OCI-LY3 (cell line): ENCODE measurements at regions not wholly inside any gene's neighbourhood (a gene's known extent, or its start where the extent isn't known, plus 50 kb on each side); places are given as distances from the start of the nearest gene placed in this dataset.

Experiments used
- H2AFZ ChIP-seq: fragments of 200-600, 300-600 bp; shearing (Covaris generic); 2 replicates; pipeline ENCODE4 v1.6.0; 2014; ENCODE audit warnings: antibody characterized with exemption, low read depth, low read length
- H3K27ac ChIP-seq: fragments of 200-600, 300-600 bp; sonication (generic); 2 replicates; pipeline ENCODE4 v1.5.1; 2014; ENCODE audit warnings: mild to moderate bottlenecking, low read length, moderate library complexity, mixed read lengths
- H3K27me3 ChIP-seq: fragments of 200-600, 300-600 bp; sonication (generic); 2 replicates; pipeline ENCODE4 v1.6.1; 2014; ENCODE audit warnings: low read depth, low read length, mixed read lengths
- H3K36me3 ChIP-seq: fragments of 200-600, 300-600 bp; sonication (generic); replicated peaks from 2 replicates; pipeline ENCODE3; 2014; ENCODE audit warnings: low read depth, low read length, mixed read lengths
- H3K4me1 ChIP-seq: fragments of 300-600, 200-600 bp; sonication (generic); 2 replicates; pipeline ENCODE4 v1.6.1; 2014; ENCODE audit warnings: low read length, mixed read lengths
- H3K4me2 ChIP-seq: fragments of 200-600, 300-600 bp; sonication (generic); 2 replicates; pipeline ENCODE4 v1.6.1; 2014; ENCODE audit warnings: low read length, mixed read lengths
- H3K4me3 ChIP-seq: fragments of 300-600, 200-600 bp; sonication (generic); 2 replicates; pipeline ENCODE4 v1.5.1; 2014; ENCODE audit warnings: antibody characterized with exemption, mild to moderate bottlenecking, low read length, moderate library complexity
- H3K79me2 ChIP-seq: fragments of 300-600, 200-600 bp; shearing (Covaris generic); 2 replicates; pipeline ENCODE4 v1.6.1; 2014; ENCODE audit warnings: mild to moderate bottlenecking, low read length, mixed read lengths
- H3K9ac ChIP-seq: fragments of 300-600, 200-600 bp; shearing (Covaris generic); 2 replicates; pipeline ENCODE4 v1.6.0; 2014; ENCODE audit warnings: mild to moderate bottlenecking, low read length, moderate library complexity
- H3K9me3 ChIP-seq: fragments of 200-600, 300-600 bp; shearing (Covaris generic); 2 replicates; pipeline ENCODE4 v1.6.1; 2014; ENCODE audit warnings: low read length, mixed read lengths; ENCODE audit not compliant: insufficient read depth
- H4K20me1 ChIP-seq: fragments of 200-600, 300-600 bp; sonication (generic); 2 replicates; pipeline ENCODE4 v1.6.1; 2016; ENCODE audit warnings: low read length, mixed read lengths; ENCODE audit not compliant: insufficient read depth
- EZH2phosphoT487 ChIP-seq: fragments of 200-600 bp; shearing (Covaris generic); IDR thresholded peaks from 2 replicates; pipeline ENCODE4 v1.6.1; 2018; ENCODE audit warnings: antibody characterized with exemption, mixed run types, low read depth
- TF ChIP-seq, protein P1 (sequence below): fragments of 200-600, 300-600 bp; sonication (generic); IDR thresholded peaks from 2 replicates; pipeline ENCODE4 v1.5.1; 2014; ENCODE audit warnings: antibody characterized with exemption, low read length, low read depth

- Histone ChIP-seq H3K4me2 (no peak overlapping the region), H3K27me3 (no peaks in the 10 kb centered on the region), H3K4me1 (no peaks in the 10 kb centered on the region), H3K36me3 (no peaks in the 10 kb centered on the region), H2AFZ (no peak overlapping the region), H3K27ac (no peak overlapping the region), H3K9ac (no peak overlapping the region), H3K9me3 (no peaks in the 10 kb centered on the region), H3K4me3 (no peak overlapping the region), H4K20me1 (no peaks in the 10 kb centered on the region), H3K79me2 (no peaks in the 10 kb centered on the region)
- TF ChIP-seq, protein P1, sequence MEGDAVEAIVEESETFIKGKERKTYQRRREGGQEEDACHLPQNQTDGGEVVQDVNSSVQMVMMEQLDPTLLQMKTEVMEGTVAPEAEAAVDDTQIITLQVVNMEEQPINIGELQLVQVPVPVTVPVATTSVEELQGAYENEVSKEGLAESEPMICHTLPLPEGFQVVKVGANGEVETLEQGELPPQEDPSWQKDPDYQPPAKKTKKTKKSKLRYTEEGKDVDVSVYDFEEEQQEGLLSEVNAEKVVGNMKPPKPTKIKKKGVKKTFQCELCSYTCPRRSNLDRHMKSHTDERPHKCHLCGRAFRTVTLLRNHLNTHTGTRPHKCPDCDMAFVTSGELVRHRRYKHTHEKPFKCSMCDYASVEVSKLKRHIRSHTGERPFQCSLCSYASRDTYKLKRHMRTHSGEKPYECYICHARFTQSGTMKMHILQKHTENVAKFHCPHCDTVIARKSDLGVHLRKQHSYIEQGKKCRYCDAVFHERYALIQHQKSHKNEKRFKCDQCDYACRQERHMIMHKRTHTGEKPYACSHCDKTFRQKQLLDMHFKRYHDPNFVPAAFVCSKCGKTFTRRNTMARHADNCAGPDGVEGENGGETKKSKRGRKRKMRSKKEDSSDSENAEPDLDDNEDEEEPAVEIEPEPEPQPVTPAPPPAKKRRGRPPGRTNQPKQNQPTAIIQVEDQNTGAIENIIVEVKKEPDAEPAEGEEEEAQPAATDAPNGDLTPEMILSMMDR, result no peak
- TF ChIP-seq EZH2phosphoT487, result no peak
Measured at GRCh38 chr11:28679795-28680468, 571.7 kb downstream of the METTL15 start.

GRCh38 chr11:28677721-28678120, 569.5 kb downstream of the METTL15 start:
- H3K9ac ChIP-seq, result no peak overlapping the region
- no peak overlapping the region for H2AFZ ChIP-seq
- no peaks in the 10 kb centered on the region for H3K9me3 ChIP-seq
- no peak overlapping the region for H3K4me3 ChIP-seq
- TF ChIP-seq, protein P1, result no peak
- no peak for TF ChIP-seq EZH2phosphoT487
- no peaks in the 10 kb centered on the region for H3K27me3 ChIP-seq
- no peak overlapping the region for H3K4me2 ChIP-seq
- H3K4me1 ChIP-seq, result peaks cover 16% of the 10 kb centered on the region
- H3K27ac ChIP-seq, result no peak overlapping the region
- no peaks in the 10 kb centered on the region for H4K20me1 ChIP-seq
- no peaks in the 10 kb centered on the region for H3K36me3 ChIP-seq
- no peaks in the 10 kb centered on the region for H3K79me2 ChIP-seq

DNA sequence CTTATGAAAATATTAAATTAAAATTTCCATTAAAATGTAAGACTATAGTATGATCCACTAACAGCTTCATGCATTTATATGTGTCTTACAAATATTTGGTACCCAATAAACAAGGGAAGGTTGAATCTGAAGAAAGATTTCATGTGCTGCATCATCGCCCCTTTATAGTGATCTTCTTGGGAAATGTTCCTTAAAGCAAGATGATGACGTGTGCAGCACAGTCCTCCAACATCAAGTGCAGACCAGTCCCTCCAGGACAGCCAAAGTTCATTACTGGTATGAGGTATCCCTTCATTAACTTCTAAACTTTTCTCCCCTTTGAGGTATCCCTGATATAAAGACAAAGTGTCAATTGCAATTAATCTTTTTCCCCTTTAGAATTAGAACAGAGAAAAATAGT, 567.0 kb downstream of the METTL15 start:
- Histone ChIP-seq H3K4me3 (no peak overlapping the region), H4K20me1 (no peaks in the 10 kb centered on the region), H3K27me3 (no peaks in the 10 kb centered on the region), H3K27ac (no peak overlapping the region), H3K9ac (no peak overlapping the region), H3K79me2 (no peaks in the 10 kb centered on the region), H3K4me2 (no peak overlapping the region), H3K9me3 (no peaks in the 10 kb centered on the region), H3K4me1 (peaks cover 22% of the 10 kb centered on the region), H2AFZ (no peak overlapping the region), H3K36me3 (no peaks in the 10 kb centered on the region)
- no peak for TF ChIP-seq EZH2phosphoT487
- TF ChIP-seq, protein P1, result no peak

DNA sequence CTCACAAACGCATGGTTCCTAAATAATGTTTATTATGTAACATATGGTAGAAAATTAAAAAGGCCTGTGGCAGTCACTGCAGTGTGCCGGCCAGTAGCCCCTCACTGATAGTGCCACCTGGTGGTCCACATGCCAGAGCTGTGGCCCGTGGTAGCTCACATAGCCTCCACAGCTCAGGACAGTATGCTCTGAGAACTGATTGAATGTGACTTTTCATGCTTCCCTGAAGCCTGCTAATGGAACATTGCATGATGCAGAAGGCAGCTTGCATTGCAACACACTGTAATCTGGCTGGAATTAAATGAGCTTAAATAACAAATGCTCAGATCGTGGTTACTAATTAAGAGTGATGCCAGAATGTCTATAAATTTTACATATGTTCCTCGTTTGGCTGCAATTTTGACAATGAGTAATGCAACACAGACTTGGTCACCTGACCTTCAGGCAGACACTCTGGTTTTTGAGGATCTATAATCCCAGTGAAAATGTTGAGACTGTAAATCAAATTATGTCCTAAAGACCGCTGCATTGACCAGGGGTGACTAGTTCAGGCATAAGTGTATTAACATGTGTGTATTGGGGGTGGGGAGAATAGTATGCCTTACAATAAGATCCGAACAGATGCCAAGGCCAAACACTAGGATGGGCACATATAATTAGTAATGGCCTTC, 566.4 kb downstream of the METTL15 start:
- H3K36me3 ChIP-seq, result no peaks in the 10 kb centered on the region
- H4K20me1 ChIP-seq, result no peaks in the 10 kb centered on the region
- no peak overlapping the region for H3K27ac ChIP-seq
- peaks cover 22% of the 10 kb centered on the region for H3K4me1 ChIP-seq
- H3K4me3 ChIP-seq, result no peak overlapping the region
- H3K27me3 ChIP-seq, result no peaks in the 10 kb centered on the region
- H3K79me2 ChIP-seq, result no peaks in the 10 kb centered on the region
- H2AFZ ChIP-seq, result no peak overlapping the region
- H3K4me2 ChIP-seq, result no peak overlapping the region
- TF ChIP-seq, protein P1, result peak; percentile 70
- TF ChIP-seq EZH2phosphoT487, result no peak
- no peak overlapping the region for H3K9ac ChIP-seq
- no peaks in the 10 kb centered on the region for H3K9me3 ChIP-seq
